HG02798 (cell line): ENCODE measurements at regions not wholly inside any gene's neighbourhood (a gene's known extent, or its start where the extent isn't known, plus 50 kb on each side); places are given as distances from the start of the nearest gene placed in this dataset.

Experiments
- ATAC-seq: cut with Tn5 transposase; IDR thresholded peaks from one replicate; pipeline ENCODE4 v1.9.1; 2021; ENCODE audit warnings: mild to moderate bottlenecking; ENCODE audit not compliant: unreplicated experiment, poor library complexity

DNA sequence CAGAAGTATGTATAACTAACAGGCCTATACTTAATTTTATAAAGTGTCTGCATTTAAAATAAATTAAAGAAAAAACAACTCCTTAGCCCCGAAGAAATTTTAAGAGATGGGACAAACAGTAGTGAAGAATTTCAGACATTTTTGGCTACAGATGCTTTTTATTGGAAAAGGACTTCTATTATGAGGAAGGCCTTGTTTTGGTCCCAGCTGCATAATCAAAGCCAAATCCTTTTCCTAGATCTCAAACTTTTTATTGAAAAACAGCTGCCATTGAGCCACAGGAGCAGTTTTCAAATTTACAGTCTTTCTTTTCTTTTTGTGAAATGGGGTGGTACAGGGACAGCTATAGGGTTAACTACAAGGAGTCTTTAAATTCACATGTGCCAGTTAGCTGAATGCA is 51.3 kb upstream of the SETBP1 start:
- ATAC-seq = no peak

DNA sequence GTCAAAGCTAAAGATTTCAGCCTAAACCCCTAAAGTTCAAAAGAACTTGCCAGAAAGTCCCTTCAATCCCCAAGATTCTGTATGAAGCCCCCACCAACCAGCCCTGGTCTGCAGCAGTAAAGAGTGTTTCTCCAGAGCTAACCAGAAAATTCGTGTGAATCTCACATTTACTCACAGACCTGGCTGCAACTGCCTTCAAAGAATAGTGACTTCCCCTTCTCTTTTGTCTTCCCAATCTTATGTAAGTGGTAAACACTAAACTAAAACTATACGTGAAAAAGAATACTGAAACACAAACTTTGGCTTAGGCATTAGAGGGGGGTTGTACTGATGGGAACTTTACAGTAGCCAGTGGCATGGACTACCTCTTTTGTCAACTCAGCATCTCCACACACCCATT is 50.6 kb upstream of the SETBP1 start:
- ATAC-seq = no peak
